Loucy (cell line): ENCODE measurements at regions not wholly inside any gene's neighbourhood (a gene's known extent, or its start where the extent isn't known, plus 50 kb on each side); places are given as distances from the start of the nearest gene placed in this dataset.

Source experiments
- H2AFZ ChIP-seq: fragments of 200-600 bp; sonication (generic); 2 replicates; pipeline ENCODE4 v1.6.0; 2016; ENCODE audit warnings: antibody characterized with exemption, mild to moderate bottlenecking, low read length, moderate library complexity
- H3F3A ChIP-seq: fragments of 200-600 bp; 2 replicates; pipeline ENCODE4 v1.6.0; 2016; ENCODE audit warnings: antibody characterized with exemption, low read depth, mild to moderate bottlenecking
- H3K27me3 ChIP-seq: fragments of 200-600 bp; sonication (generic); 2 replicates; pipeline ENCODE4 v1.6.1; 2014; ENCODE audit warnings: low read length, mild to moderate bottlenecking; ENCODE audit not compliant: insufficient read depth, poor library complexity, severe bottlenecking
- H3K36me3 ChIP-seq: fragments of 200-600 bp; sonication (generic); 2 replicates; pipeline ENCODE4 v1.6.1; 2016; ENCODE audit warnings: low read length; ENCODE audit not compliant: insufficient read depth
- H3K4me1 ChIP-seq: fragments of 200-600 bp; sonication (generic); 2 replicates; pipeline ENCODE4 v1.5.1; 2014; ENCODE audit warnings: low read length, mild to moderate bottlenecking; ENCODE audit not compliant: insufficient read depth, poor library complexity, severe bottlenecking
- H3K4me2 ChIP-seq: fragments of 200-600 bp; sonication (generic); 2 replicates; pipeline ENCODE4 v1.6.0; 2014; ENCODE audit warnings: antibody characterized with exemption, low read length, low read depth, mild to moderate bottlenecking; ENCODE audit not compliant: poor library complexity, severe bottlenecking
- H3K4me3 ChIP-seq: fragments of 200-600 bp; sonication (generic); 2 replicates; pipeline ENCODE4 v1.5.1; 2014; ENCODE audit warnings: low read length, mild to moderate bottlenecking, mixed read lengths; ENCODE audit not compliant: poor library complexity, severe bottlenecking
- H3K79me2 ChIP-seq: fragments of 200-600 bp; sonication (generic); 2 replicates; pipeline ENCODE4 v1.6.1; 2014; ENCODE audit warnings: low read length; ENCODE audit not compliant: insufficient read depth
- H3K9ac ChIP-seq: fragments of 200-600 bp; sonication (generic); 2 replicates; pipeline ENCODE4 v1.6.0; 2014; ENCODE audit warnings: mild to moderate bottlenecking, low read depth, low read length, moderate library complexity; ENCODE audit not compliant: poor library complexity, severe bottlenecking
- H3K9me2 ChIP-seq: fragments of 200-600 bp; sonication (generic); replicated peaks from 2 replicates; pipeline ENCODE4 v1.6.1; 2016; ENCODE audit warnings: low read depth, low read length, mixed read lengths
- H3K9me3 ChIP-seq: fragments of 200-600 bp; sonication (generic); 2 replicates; pipeline ENCODE4 v1.6.1; 2014; ENCODE audit warnings: mild to moderate bottlenecking, antibody characterized with exemption, low read length, low read depth; ENCODE audit not compliant: insufficient read depth
- H4K20me1 ChIP-seq: fragments of 200-600 bp; sonication (generic); 2 replicates; pipeline ENCODE4 v1.6.0; 2014; ENCODE audit warnings: antibody characterized with exemption, low read length, mild to moderate bottlenecking; ENCODE audit not compliant: insufficient read depth, poor library complexity, severe bottlenecking
- CTCF ChIP-seq: fragments of 200-600 bp; sonication (generic); conservative IDR thresholded peaks from 2 replicates; pipeline ENCODE4 v1.5.1; 2014; ENCODE audit warnings: mild to moderate bottlenecking, antibody characterized with exemption, low read length
- EZH2phosphoT487 ChIP-seq: fragments of 200-600 bp; IDR thresholded peaks from 2 replicates; pipeline ENCODE4 v1.6.1; 2018; ENCODE audit warnings: antibody characterized with exemption, mild to moderate bottlenecking, moderate library complexity, borderline replicate concordance

GRCh38 chr6:137958811-137959565, 91.9 kb downstream of the TNFAIP3 start:
- no peak for TF ChIP-seq CTCF
- TF ChIP-seq EZH2phosphoT487, result no peak
- no peaks in the 10 kb centered on the region for H3K79me2 ChIP-seq
- H2AFZ ChIP-seq, result no peak overlapping the region
- H3K4me3 ChIP-seq, result no peak overlapping the region
- H3K4me2 ChIP-seq, result no peak overlapping the region
- no peak overlapping the region for H3K9ac ChIP-seq
- peaks cover 5% of the 10 kb centered on the region for H3K4me1 ChIP-seq
- H3K27me3 ChIP-seq, result no peaks in the 10 kb centered on the region
- H3K36me3 ChIP-seq, result no peaks in the 10 kb centered on the region
- no peaks in the 10 kb centered on the region for H3K9me2 ChIP-seq
- peaks cover 14% of the 10 kb centered on the region; the same call in 1 of the 2 replicates for H3K9me3 ChIP-seq
- no peaks in the 10 kb centered on the region for H3F3A ChIP-seq
- H4K20me1 ChIP-seq, result no peaks in the 10 kb centered on the region

- Histone ChIP-seq H3K4me3 (no peak overlapping the region), H3K9ac (no peak overlapping the region), H3K9me3 (peaks cover 14% of the 10 kb centered on the region; the same call in 1 of the 2 replicates), H3K9me2 (no peaks in the 10 kb centered on the region), H3K4me2 (no peak overlapping the region), H3F3A (no peaks in the 10 kb centered on the region), H4K20me1 (no peaks in the 10 kb centered on the region), H3K4me1 (peaks cover 5% of the 10 kb centered on the region), H3K36me3 (no peaks in the 10 kb centered on the region), H3K79me2 (no peaks in the 10 kb centered on the region), H2AFZ (peak overlapping the region; percentile 58; the same call in 1 of the 2 replicates), H3K27me3 (no peaks in the 10 kb centered on the region)
- TF ChIP-seq CTCF (no peak), EZH2phosphoT487 (no peak)
These were observed 95.7 kb downstream of the TNFAIP3 start for GRCh38 chr6:137962725-137963124.

DNA sequence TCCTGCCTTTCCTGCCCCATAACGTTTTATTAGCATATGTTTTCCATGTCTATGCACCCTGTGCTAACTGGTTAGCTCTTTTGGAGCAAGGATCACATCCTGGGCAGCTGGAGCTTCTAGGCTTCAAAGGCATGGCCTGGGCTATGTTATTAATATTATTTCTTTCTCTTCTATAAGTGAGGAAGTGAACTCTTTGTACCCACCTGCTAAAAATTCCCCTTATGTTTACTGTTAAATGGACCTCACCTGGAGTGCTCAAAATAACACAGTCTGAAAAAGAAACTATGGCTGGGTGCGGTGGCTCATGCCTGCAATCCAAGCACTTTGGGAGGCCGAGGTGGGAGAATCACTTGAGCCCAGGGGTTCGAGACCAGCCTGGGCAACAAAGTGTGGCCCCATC, 97.8 kb downstream of the TNFAIP3 start:
- Histone ChIP-seq H3K27me3 (no peaks in the 10 kb centered on the region), H3K4me2 (no peak overlapping the region), H3K4me1 (peaks cover 23% of the 10 kb centered on the region), H4K20me1 (no peaks in the 10 kb centered on the region), H3F3A (no peaks in the 10 kb centered on the region), H3K9me2 (no peaks in the 10 kb centered on the region), H3K9ac (no peak overlapping the region), H3K36me3 (no peaks in the 10 kb centered on the region), H3K79me2 (no peaks in the 10 kb centered on the region), H3K4me3 (no peak overlapping the region), H2AFZ (no peak overlapping the region), H3K9me3 (peaks cover 13% of the 10 kb centered on the region; the same call in 1 of the 2 replicates)
- TF ChIP-seq CTCF, result no peak
- no peak for TF ChIP-seq EZH2phosphoT487
